HCT116 (cell line): ENCODE measurements at regions not wholly inside any gene's neighbourhood (a gene's known extent, or its start where the extent isn't known, plus 50 kb on each side); places are given as distances from the start of the nearest gene placed in this dataset.
"Not testable (repeated sequence)": the region's sequence is repeated elsewhere in the genome, so short reads cannot be mapped to it uniquely, and the experiment has no call there.

Source experiments
- EZH2 ChIP-seq: fragments of 200-600 bp; sonication (generic); IDR thresholded peaks from 2 replicates; pipeline ENCODE4 v1.6.1; 2017; ENCODE audit warnings: antibody characterized with exemption, mixed run types
- JUND ChIP-seq: IDR thresholded peaks from 2 replicates; pipeline ENCODE4 v1.6.1; 2012
- POLR2A ChIP-seq: IDR thresholded peaks from 2 replicates; pipeline ENCODE4 v1.7.0; 2011; ENCODE audit warnings: borderline replicate concordance; ENCODE audit not compliant: insufficient read depth, insufficient read length; ENCODE audit errors: extremely low read depth
- POLR2AphosphoS5 ChIP-seq: IDR thresholded peaks from 2 replicates; pipeline ENCODE4 v1.6.1; 2011; ENCODE audit warnings: mild to moderate bottlenecking, low read depth, low read length, moderate library complexity
- RAD21 ChIP-seq: IDR thresholded peaks from 2 replicates; pipeline ENCODE4 v1.6.1; 2012; ENCODE audit warnings: low read depth, mild to moderate bottlenecking
- SIN3A ChIP-seq: IDR thresholded peaks from 2 replicates; pipeline ENCODE4 v1.6.1; 2012; ENCODE audit warnings: low read depth
- SP1 ChIP-seq: IDR thresholded peaks from 2 replicates; pipeline ENCODE4 v1.6.1; 2012; ENCODE audit warnings: low read depth
- SRF ChIP-seq: IDR thresholded peaks from 2 replicates; pipeline ENCODE4 v1.6.1; 2012; ENCODE audit warnings: low read depth
- YY1 ChIP-seq: IDR thresholded peaks from 2 replicates; pipeline ENCODE4 v1.6.1; 2011; ENCODE audit warnings: low read length, low read depth, moderate library complexity, mild to moderate bottlenecking; ENCODE audit not compliant: insufficient replicate concordance; ENCODE audit errors: extremely low read depth
- ZFX ChIP-seq: fragments of 450-650 bp; IDR thresholded peaks from 2 replicates; pipeline ENCODE4 v1.6.1; 2017
- ZNF274 ChIP-seq: fragments of 200-500 bp; sonication (Bioruptor generic); IDR thresholded peaks from 2 replicates; pipeline ENCODE4 v1.6.1; 2014; ENCODE audit warnings: mild to moderate bottlenecking, low read depth, low read length, inconsistent platforms
- TF ChIP-seq, protein P1 (sequence below), 3 experiments: fragments of 200-600 bp in 1 of 3; sonication (generic) in 1 of 3; IDR thresholded peaks in 2 of 3; conservative IDR thresholded peaks in 1 of 3; 2 replicates each; pipeline ENCODE4 v1.5.1; 2012 to 2017; ENCODE audit warnings: low read depth in 2 of 3, low read length in 2 of 3, antibody characterized with exemption in 1 of 3, borderline replicate concordance in 1 of 3, control low read depth in 1 of 3, mild to moderate bottlenecking in 1 of 3, mixed read lengths in 1 of 3, mixed run types in 1 of 3, moderate library complexity in 1 of 3; ENCODE audit not compliant: insufficient read depth in 1 of 3
- TF ChIP-seq, protein P2 (sequence below): IDR thresholded peaks from 2 replicates; pipeline ENCODE4 v1.6.1; 2012; ENCODE audit warnings: low read depth
- TF ChIP-seq, protein P3 (sequence below): IDR thresholded peaks from 2 replicates; pipeline ENCODE4 v1.6.1; 2012

DNA sequence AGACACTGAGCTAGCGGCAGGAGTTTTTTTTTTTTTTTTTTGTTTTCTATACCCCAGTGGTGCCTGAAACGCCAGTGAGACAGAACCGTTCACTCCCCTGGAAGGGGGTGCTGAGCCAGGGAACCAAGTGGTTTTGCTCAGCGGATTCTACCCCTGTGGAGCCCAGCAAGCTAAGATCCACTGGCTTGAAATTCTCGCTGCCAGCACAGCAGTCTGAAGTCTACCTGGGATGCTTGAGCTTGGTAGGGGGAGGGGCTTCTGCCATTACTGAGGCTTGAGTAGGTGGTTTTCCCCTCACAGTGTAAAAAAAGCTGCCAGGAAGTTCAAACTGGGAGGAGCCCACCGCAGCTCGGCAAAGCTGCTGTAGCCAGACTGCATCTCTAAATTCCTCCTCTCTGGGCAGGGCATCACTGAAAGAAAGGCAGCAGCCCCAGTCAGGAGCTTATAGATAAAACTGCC, 173.0 kb downstream of the DMAC1 start:
- TF ChIP-seq ZFX, POLR2A, JUND, RAD21, EZH2, POLR2AphosphoS5, ZNF274, YY1, SIN3A, SP1, SRF: not testable (repeated sequence)
- TF ChIP-seq, protein P1, sequence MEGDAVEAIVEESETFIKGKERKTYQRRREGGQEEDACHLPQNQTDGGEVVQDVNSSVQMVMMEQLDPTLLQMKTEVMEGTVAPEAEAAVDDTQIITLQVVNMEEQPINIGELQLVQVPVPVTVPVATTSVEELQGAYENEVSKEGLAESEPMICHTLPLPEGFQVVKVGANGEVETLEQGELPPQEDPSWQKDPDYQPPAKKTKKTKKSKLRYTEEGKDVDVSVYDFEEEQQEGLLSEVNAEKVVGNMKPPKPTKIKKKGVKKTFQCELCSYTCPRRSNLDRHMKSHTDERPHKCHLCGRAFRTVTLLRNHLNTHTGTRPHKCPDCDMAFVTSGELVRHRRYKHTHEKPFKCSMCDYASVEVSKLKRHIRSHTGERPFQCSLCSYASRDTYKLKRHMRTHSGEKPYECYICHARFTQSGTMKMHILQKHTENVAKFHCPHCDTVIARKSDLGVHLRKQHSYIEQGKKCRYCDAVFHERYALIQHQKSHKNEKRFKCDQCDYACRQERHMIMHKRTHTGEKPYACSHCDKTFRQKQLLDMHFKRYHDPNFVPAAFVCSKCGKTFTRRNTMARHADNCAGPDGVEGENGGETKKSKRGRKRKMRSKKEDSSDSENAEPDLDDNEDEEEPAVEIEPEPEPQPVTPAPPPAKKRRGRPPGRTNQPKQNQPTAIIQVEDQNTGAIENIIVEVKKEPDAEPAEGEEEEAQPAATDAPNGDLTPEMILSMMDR (IDR thresholded peaks at IDR 0.05 in 2 of 3, conservative IDR thresholded peaks at IDR 0.05 in 1 of 3; ENCODE audit: borderline replicate concordance in 1 of 3, insufficient read depth in 1 of 3, low read depth in 2 of 3, low read length in 2 of 3), result not testable (repeated sequence)
- TF ChIP-seq, protein P2, sequence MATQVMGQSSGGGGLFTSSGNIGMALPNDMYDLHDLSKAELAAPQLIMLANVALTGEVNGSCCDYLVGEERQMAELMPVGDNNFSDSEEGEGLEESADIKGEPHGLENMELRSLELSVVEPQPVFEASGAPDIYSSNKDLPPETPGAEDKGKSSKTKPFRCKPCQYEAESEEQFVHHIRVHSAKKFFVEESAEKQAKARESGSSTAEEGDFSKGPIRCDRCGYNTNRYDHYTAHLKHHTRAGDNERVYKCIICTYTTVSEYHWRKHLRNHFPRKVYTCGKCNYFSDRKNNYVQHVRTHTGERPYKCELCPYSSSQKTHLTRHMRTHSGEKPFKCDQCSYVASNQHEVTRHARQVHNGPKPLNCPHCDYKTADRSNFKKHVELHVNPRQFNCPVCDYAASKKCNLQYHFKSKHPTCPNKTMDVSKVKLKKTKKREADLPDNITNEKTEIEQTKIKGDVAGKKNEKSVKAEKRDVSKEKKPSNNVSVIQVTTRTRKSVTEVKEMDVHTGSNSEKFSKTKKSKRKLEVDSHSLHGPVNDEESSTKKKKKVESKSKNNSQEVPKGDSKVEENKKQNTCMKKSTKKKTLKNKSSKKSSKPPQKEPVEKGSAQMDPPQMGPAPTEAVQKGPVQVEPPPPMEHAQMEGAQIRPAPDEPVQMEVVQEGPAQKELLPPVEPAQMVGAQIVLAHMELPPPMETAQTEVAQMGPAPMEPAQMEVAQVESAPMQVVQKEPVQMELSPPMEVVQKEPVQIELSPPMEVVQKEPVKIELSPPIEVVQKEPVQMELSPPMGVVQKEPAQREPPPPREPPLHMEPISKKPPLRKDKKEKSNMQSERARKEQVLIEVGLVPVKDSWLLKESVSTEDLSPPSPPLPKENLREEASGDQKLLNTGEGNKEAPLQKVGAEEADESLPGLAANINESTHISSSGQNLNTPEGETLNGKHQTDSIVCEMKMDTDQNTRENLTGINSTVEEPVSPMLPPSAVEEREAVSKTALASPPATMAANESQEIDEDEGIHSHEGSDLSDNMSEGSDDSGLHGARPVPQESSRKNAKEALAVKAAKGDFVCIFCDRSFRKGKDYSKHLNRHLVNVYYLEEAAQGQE, result not testable (repeated sequence)
- TF ChIP-seq, protein P3, sequence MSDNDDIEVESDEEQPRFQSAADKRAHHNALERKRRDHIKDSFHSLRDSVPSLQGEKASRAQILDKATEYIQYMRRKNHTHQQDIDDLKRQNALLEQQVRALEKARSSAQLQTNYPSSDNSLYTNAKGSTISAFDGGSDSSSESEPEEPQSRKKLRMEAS, result not testable (repeated sequence)
